ENCODE measurements at regions not wholly inside any gene's neighbourhood (a gene's known extent, or its start where the extent isn't known, plus 50 kb on each side); places are given as distances from the start of the nearest gene placed in this dataset.

- no peak overlapping the region for H3K27ac Mint-ChIP-seq
- H3K4me1 Mint-ChIP-seq (ENCODE audit: low read depth): no peaks in the 10 kb centered on the region
- no peak for TF ChIP-seq CTCF (IDR thresholded peaks at IDR 0.05)
- intact Hi-C loops (cut with micrococcal nuclease): no loop called here
- no peaks in the 10 kb centered on the region for H3K9me3 Mint-ChIP-seq
- no peak overlapping the region for H3K4me3 Mint-ChIP-seq
- ATAC-seq (no peak), DNase-seq (no peak)
- H3K27me3 Mint-ChIP-seq: no peaks in the 10 kb centered on the region
- ChIA-PET CTCF (no interaction called here), POLR2A (no interaction called here)
- H3K36me3 Mint-ChIP-seq (ENCODE audit: low read depth): no peaks in the 10 kb centered on the region
These were observed 540.5 kb downstream of the SATB2 start for GRCh38 chr2:198917275-198917674.

- Mint-ChIP-seq H3K36me3 (ENCODE audit: low read depth) (no peaks in the 10 kb centered on the region), H3K27me3 (no peaks in the 10 kb centered on the region), H3K9me3 (no peaks in the 10 kb centered on the region), H3K4me1 (ENCODE audit: low read depth) (no peaks in the 10 kb centered on the region), H3K27ac (no peak overlapping the region), H3K4me3 (no peak overlapping the region)
- DNase-seq (no peak), ATAC-seq (no peak)
- ChIA-PET CTCF (no interaction called here), POLR2A (no interaction called here)
- no peak for TF ChIP-seq CTCF (IDR thresholded peaks at IDR 0.05)
- intact Hi-C loops (cut with micrococcal nuclease): no loop called here
These were observed 541.1 kb downstream of the SATB2 start for GRCh38 chr2:198916548-198917080.

GRCh38 chr2:198913394-198914152 lies 544.2 kb downstream of the SATB2 start:
- ATAC-seq: no peak
- Mint-ChIP-seq H3K27ac (no peak overlapping the region), H3K4me1 (ENCODE audit: low read depth) (no peaks in the 10 kb centered on the region), H3K27me3 (no peaks in the 10 kb centered on the region), H3K4me3 (no peak overlapping the region), H3K9me3 (no peaks in the 10 kb centered on the region), H3K36me3 (ENCODE audit: low read depth) (no peaks in the 10 kb centered on the region)
- CTCF ChIA-PET: no interaction called here
- no peak for DNase-seq
- POLR2A ChIA-PET: no interaction called here
- intact Hi-C loops (cut with micrococcal nuclease): no loop called here
- no peak for TF ChIP-seq CTCF (IDR thresholded peaks at IDR 0.05)

GRCh38 chr2:198909525-198910267 lies 548.0 kb downstream of the SATB2 start:
- CTCF ChIA-PET: interaction anchor here (1.2 kb wide), 1 partner anchor 9 kb away, joined by 3 read pairs; no protein-coding TSS in a partner anchor
- intact Hi-C loops (cut with micrococcal nuclease): no loop called here
- H3K4me1 Mint-ChIP-seq (ENCODE audit: low read depth): no peaks in the 10 kb centered on the region
- H3K36me3 Mint-ChIP-seq (ENCODE audit: low read depth): no peaks in the 10 kb centered on the region
- no peak overlapping the region for H3K4me3 Mint-ChIP-seq
- DNase-seq (no peak), ATAC-seq (no peak)
- H3K9me3 Mint-ChIP-seq: no peaks in the 10 kb centered on the region
- no peak overlapping the region for H3K27ac Mint-ChIP-seq
- POLR2A ChIA-PET: no interaction called here
- H3K27me3 Mint-ChIP-seq: no peaks in the 10 kb centered on the region
- TF ChIP-seq CTCF (IDR thresholded peaks at IDR 0.05): no peak

Data from activated CD8-positive, alpha-beta T cell treated with anti-CD3 and anti-CD28 coated beads for 36 hours (primary cell).